Sciatic nerve (tissue), 2 donors: ENCODE measurements at regions not wholly inside any gene's neighbourhood (a gene's known extent, or its start where the extent isn't known, plus 50 kb on each side); places are given as distances from the start of the nearest gene placed in this dataset.

Experiments
- ATAC-seq: fragments of 200-7000 bp; cut with Tn5 transposase; one replicate; pipeline ENCODE4 v1.9.1; 2020; ENCODE audit warnings: mild to moderate bottlenecking, moderate library complexity
- DNase-seq: peaks from one replicate; pipeline ENCODE4 v3.0.0-alpha.2; 2020; ENCODE audit warnings: low spot score
- intact Hi-C: fragments of 100-400 bp; cut with DNase I; formaldehyde crosslinking; loops from one replicate; pipeline ENCODE4 v1.14.2; 2022
- donor health status: DM: no; HTN: no; CAD: no.
- donor health status: DM: no; HTN: no; CAD: no.

DNA sequence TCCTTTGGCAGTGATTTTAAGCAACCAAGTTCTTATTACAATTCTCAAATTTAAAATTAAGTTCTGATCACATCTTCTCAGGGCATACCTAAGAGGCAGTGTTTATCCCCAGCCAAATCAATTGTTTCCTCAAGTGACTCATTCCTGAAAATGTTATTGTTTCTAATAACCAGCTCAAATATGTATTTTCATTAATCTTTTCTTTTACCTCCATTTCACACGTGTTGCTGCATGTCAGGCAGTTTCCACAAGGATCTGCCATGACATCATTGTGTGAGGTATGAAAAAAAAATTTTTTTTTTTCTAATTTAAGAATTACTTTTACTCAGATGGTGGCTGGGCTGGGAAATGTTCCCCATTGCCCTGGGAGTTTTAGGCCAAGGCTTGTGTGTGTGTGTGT, 113.0 kb upstream of the NTRK2 start:
- intact Hi-C loops: no loop called here
- no peak for ATAC-seq
- DNase-seq: no peak

DNA sequence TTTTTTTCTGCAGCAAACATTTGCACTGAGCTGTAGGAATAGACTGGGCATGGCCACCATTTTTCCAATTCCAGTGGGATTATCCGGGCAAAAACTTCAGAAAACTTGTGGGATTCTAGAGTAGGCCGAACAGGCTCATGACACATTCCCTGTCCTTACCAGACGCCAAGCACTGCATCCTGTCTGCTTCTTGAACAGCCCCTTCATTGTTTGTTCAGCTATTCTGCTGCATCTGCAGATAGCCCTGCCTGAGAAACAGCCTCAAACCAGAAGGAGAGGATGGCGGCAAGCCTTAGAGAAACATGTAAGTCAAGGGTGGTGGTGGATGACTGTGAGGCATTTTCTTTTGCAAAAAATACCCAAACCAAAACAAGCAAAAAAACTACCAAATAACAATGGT, 111.8 kb upstream of the NTRK2 start:
- DNase-seq (no peak), ATAC-seq (peak; percentile 80)
- intact Hi-C loops: no loop called here

DNA sequence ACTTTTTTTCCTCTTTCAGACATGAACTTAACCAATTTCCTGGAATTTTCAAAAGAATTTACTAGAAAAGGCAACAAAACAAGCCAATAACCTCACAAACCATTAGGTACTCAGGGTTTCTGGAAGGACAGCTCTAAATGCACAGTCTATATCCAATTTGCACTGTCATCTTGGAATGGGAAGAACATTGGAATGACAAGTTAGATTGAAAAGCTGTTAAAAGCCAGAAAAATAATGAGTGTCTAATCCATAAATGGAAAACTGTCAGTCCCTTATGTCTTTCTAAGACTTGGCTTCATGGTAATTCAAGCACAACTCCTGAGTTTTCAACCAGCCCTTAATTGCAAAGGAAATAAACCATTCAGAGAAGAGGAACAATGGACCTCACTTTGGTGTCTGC, 105.8 kb upstream of the NTRK2 start:
- no peak for ATAC-seq
- intact Hi-C loops: no loop called here

DNA sequence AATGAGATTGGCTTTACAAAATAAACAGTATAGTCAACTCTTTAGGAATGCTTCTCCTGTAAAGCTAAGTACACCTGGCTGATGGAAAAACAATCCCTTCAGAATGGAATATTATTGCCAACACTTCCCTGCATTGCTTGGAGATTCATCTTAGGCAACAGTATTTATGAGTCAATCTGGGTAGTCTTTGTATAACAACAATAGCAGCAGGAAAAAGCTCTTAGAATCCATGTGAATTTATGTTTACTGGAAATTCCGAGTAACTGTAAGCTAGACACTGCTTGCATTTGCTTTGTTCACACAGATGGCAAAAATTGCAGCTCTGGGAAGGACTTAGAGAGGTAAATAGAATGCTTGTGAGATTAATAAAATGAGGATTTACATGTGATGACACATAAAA, 101.7 kb upstream of the NTRK2 start:
- intact Hi-C loops: no loop called here
- ATAC-seq: no peak
- no peak for DNase-seq

More for the DNA sequence above, 105.8 kb upstream of the NTRK2 start:
- no peak for DNase-seq

DNA sequence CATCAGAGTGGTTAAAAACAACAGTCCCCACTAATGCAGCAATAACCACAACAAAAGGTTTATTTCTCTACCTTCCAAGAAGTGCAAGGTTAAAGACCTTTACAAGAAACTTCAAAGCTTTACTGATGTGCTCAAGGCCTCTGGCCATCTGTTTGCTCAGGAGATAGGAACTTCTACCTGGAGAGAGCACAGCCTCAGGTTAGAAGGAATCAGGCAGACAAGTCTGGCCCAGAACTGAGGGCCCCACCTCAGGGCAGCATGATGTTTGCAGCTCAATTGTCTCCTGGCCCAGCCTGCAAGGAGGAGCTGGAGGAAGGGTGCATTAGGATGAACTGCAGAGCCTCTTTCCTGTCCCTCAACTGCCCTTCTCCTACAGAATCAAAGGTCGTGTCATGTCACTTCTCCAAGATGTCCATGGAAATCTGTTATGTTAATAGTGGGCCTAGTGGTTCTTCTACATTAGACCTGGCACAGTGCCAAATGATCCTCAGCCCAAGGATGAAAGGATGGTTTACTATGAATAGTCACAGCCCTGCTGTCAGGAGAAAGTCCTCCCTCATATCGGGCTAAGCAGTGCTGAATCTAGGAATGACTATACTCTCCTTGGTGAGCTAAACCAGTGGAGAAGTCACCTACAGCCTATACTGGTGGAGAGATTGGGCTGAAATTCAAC, 98.9 kb upstream of the NTRK2 start:
- intact Hi-C loops: no loop called here
- ATAC-seq (no peak), DNase-seq (no peak)

DNA sequence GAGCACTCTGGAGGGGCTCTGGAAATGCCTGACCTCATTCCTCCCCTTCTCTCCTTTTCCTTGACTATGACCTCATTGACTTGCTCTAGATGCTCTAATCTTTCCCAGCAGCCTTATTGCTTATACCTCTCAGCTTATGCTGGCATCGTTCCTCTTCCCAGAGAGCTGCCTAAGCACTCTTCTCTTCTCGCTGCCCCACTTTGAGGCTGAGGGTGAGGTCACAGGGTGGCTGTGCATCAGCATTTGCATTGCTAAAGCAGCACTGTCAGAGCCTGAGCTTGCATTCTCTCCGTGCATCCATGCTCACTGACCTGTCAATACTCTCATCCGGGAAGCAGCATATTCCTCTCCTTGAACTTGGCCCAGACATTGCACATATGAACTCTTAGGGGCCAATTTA, 96.4 kb upstream of the NTRK2 start:
- intact Hi-C loops: no loop called here
- no peak for ATAC-seq

DNA sequence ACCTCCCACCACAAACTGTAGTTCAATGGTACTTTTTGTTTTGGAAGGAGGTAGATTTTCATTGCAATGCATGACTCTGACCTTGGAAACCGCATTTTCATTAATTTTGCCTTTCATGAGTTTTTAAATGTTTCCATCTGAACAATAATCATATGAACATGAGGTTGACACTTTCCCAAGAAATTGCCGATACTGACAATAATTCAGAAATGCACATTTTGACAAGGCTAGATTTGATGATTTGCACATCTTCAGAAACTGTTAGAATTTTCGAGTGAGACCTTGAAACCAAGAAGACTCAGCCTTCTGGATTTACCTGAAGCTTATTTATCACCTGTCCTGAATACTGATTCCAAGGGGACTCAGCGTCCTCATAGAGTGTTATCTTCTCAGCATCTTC, 93.8 kb upstream of the NTRK2 start:
- DNase-seq (no peak), ATAC-seq (no peak)
- intact Hi-C loops: no loop called here

More for the DNA sequence above, 96.4 kb upstream of the NTRK2 start:
- DNase-seq: no peak

DNA sequence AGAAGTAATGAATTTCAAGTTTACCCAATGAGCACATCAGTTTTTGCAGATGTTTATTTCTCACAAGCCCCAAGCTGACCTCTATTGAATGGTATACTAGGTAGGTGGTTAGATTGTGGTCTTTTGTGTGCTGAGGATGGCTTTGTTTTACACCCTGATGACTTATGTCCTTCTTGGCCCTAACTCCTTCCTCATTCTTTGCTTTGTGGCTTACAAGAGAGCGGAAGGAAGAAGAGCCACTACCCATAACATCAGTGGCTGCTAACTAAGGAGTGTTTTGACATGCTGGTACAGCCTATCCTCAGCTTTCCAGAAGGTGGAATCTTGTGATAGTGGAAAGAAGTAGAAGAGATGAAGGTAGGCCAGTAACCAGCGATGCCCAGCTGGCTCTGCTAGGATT, 85.7 kb upstream of the NTRK2 start:
- ATAC-seq: no peak
- no peak for DNase-seq
- intact Hi-C loops: no loop called here

DNA sequence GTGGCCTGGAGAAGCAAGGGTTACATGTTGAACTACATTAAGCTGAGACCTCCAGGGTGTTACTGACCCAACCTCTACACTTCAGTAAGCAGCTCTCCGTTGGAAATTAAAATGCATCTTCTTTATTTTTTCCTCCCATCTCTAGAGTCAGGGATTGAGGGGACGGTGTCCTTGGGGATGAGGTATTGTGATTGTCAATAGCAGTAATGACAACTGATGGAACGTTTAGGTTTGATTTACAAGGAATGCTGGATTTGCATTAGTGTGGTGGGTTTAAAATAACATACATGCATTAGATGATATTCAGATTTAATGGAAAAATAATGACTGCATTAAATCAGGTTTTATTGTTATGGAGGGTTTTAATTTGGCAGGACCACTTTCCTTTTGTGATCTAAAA, 82.9 kb upstream of the NTRK2 start:
- ATAC-seq (no peak), DNase-seq (no peak)
- intact Hi-C loops: no loop called here

DNA sequence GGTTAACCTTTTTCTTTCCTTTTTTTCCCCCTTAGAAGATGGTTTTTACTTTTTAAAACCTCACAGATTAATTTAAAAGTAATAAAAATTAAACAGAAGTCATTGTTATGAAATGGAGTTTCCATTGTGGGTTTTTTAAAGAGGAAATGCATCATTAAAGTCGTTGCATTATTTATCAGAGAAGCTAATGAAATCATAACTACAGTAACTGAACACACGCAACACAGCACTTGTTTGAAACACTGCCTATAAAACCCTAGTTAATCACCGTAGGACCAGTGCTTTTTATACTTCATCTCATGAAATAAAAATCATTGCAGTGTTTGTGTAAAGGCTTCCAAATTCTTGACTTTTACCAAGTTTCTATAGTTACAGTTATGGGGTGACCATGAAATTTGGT, 82.4 kb upstream of the NTRK2 start:
- intact Hi-C loops: no loop called here
- no peak for ATAC-seq
- no peak for DNase-seq

DNA sequence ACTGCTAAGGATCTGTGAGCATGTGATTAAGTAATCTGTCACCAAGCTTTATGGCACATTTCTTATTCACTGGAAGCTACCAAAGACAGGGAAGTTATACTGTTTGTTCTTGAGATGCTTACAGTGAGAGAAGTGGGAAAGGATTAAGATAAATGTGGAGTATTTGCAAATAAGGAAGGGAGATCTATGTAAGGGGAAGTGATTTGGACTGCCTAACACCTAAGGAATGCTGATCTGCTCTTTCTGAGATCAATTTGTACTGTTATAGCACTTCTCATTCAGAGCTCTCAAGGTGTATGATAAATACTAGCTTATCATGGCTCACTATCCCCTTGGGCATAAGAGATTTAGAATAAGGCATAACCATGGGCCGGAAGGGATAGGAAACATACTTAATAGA, 80.0 kb upstream of the NTRK2 start:
- intact Hi-C loops: no loop called here
- ATAC-seq (no peak), DNase-seq (no peak)

DNA sequence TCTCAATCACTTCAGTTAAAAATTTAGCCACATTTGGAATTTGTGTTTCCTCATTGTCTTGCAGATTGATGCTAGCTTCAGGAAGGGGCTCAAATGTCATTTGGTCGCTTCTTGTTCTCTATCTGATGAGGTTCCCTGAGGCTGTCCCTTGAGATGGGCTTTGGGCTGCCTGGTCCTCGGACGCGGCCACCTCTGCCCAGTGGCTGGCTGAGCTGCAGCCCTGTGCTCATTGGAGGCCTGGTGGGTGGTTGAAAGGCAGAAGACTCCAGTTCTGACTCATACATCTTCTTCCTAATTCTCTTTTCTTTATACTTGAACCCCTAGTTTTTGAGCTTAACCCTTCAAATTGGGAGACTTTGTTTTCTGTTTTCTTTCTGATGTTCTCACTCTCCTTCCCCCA, 78.8 kb upstream of the NTRK2 start:
- intact Hi-C loops: no loop called here
- ATAC-seq: no peak

DNA sequence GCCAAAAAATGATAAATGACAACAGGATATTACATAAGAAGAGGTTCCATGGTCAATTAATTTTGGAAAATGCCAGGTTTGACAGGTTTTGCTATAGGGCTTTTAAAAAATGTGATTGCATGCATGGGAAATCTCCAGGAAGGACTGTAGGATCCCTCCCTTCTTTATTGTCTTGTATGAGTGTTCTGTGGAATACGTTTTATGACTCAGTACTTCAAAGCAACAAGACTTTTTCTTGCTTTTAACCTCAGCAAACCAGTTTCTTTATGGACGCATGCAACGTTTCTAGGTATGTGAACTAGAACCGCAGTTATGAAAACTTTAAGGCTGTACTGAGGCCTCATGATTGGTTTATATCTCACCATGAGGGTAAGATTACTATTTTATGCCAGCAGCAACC, 76.6 kb upstream of the NTRK2 start:
- DNase-seq (no peak), ATAC-seq (no peak)
- intact Hi-C loops: no loop called here

More for the DNA sequence above, 78.8 kb upstream of the NTRK2 start:
- no peak for DNase-seq

DNA sequence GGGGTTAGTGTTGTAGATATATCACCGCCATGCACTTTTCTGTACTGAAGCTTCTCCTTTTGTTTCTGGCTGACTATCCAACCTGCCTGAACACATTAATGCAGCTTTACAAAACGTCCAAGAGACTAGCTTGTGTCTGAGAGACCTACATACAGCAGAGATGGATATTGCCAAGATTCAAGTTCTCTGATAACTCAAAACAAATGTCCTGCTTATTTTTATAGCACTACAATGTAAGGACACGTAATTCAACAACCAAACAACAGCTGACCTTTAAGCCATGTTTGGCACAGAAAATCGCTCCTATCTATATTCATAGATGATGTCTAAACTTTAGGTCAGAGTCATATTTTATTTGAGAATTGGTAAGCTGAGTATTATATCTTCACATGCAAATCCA, 76.2 kb upstream of the NTRK2 start:
- DNase-seq: no peak
- no peak for ATAC-seq
- intact Hi-C loops: no loop called here

DNA sequence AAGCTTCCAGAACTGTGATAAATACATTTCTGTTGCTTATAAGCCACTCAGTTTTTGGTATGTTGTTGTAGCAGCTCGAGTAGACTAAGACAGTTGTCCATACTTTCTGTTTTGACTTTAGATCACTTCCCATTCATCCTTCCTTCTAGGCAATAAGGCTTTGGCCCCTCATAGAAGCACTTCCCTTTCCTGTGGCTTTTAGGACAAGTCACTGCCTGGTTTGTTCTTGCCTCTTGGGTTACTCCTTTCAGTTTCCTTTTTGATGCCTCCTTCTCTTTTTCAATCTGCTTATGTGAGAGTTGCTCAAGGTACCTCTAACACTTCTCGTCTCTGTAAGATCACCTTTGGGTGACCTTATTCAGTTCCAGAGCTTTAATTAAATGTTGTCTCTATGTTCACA, 72.4 kb upstream of the NTRK2 start:
- intact Hi-C loops: no loop called here
- DNase-seq (no peak), ATAC-seq (no peak)

DNA sequence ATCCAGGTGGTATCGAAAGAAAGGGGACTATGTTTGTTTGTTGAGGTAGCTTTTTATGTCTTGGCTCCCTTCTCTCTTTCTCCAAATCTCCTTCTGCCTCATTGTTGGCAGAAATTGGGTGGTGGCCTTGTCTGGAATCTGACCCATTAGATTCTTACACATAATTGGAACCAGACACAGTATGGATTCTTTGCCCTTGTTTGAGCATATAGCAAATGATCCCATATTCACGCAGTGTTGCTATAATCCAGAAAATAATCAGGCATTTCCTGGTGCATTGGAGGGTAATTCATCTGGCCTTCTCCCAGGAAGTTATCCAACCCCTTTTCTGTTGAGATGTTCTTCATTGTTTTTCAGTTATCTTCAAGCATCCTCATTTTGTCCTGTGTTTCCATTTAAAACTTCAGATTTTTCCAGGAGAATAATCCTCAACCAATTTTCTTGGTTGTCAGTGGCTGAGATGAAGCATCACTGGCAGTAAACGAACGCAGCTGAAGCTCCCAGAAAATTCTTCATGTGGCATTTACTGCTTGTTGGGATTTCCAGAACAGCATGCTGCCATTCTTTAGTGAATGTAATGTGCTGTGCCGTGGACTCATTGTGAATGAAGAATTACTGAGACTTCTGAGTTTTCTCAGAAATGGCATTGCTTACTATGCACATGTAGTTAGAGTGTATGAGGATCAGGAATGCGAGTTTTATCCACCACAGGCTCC, 70.5 kb upstream of the NTRK2 start:
- DNase-seq (no peak), ATAC-seq (no peak)
- intact Hi-C loops: no loop called here

DNA sequence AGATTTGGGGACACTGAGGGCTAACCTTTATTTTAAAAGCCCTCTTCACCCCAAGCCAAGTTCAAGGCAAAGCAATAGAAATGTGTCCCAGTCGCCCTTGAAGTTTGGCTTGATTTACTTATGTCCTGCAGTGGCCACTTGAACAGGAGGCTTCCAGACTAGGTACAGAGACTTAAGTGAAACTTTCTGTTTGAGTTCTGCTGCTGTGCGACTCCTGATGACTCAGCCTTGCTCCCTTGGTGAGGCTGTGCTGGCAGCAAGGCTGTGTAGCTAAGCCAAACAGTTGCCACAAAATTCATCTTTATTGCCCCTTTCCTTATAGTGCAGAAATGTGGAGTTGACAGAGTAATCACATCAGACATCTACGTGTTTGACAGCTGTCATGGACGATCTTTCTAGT, 68.8 kb upstream of the NTRK2 start:
- no peak for ATAC-seq
- DNase-seq: no peak
- intact Hi-C loops: no loop called here

DNA sequence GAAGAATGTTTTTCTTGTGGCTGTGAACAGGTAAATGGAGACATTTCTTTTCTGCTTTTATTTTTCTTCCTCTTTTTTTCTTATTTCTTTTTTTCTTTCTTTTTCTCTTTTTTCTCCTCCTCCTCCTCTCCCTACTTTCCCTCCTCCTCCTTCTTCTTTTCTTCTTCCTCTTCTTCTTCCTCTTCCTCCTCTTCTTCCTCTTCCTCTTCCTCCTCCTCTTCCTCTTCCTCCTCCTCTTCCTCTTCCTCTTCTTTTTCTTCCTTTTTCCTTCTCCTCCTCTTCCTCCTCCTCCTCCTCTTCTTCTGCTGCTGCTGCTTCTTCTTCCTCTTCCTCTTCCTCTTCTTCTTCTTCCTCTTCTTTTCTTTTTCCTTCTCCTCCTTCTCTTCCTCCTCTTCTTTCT, 65.3 kb upstream of the NTRK2 start:
- DNase-seq (no peak), ATAC-seq (no peak)
- intact Hi-C loops: no loop called here

DNA sequence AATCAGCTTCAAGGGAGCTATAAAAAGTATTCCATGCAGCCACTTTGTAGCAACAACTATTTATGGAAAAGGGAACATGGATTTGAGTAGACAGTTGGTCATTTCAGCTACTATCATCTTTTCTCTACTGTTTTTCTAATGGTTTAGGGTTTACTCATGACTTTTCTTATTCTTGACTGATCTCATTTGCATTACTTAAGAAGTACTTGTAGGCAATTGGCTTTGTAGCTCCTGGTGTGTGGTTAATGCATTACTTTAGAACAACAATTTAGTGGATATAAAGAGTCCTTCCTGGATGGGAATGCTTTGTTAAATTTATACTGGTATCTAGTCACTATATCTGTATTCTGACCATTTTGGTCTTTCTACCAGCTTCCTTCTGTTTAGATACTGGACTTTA, 59.8 kb upstream of the NTRK2 start:
- ATAC-seq (no peak), DNase-seq (no peak)
- intact Hi-C loops: no loop called here

DNA sequence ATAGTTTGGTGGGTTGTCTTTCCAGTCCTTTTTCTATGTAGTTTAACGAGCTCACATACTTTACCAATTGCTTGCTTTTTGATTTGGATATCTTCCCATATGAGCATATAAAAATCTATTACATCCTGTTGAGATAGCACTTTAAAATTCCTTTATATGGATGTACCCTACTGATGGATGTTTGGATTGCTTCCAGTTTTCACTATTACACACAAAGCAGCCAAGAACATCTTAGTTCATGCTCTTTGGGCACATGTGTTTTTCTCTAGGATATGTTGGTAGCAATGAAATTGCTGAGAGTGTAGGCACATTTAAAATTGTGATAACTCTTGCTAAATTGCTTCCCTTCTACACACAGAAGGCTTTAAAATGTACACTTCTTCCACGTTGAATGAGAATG, 56.1 kb upstream of the NTRK2 start:
- DNase-seq: no peak
- intact Hi-C loops: no loop called here
- ATAC-seq: no peak

DNA sequence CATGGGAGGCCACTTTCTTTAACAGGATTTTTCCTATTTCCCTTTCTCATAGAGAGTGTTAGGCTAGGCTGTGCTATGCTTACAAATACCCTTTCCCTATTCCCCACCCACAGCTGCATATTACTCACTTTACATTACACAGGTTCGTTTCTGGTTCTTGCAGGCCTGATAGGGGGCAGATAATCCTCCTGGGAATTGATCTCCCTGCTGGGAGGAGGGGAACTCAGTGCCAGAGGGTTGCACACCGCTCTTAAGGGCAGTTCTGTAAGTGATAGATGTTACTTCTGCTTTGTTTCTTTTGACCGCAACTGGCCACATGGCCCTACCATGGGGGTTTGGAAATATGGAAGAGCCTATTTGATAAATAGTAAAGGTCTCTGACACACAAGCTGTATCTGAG, 54.0 kb upstream of the NTRK2 start:
- intact Hi-C loops: no loop called here
- DNase-seq: no peak
- ATAC-seq: no peak
